ENCODE measurements at regions not wholly inside any gene's neighbourhood (a gene's known extent, or its start where the extent isn't known, plus 50 kb on each side); places are given as distances from the start of the nearest gene placed in this dataset.

- H3K4me3 ChIP-seq (ENCODE audit: low read depth, low read length) = no peak overlapping the region
- no peak overlapping the region for H3K9ac ChIP-seq
- H3K27ac ChIP-seq = no peak overlapping the region
- H3K4me1 ChIP-seq = no peaks in the 10 kb centered on the region
- H3K79me2 ChIP-seq = no peaks in the 10 kb centered on the region
- no peak for TF ChIP-seq CTCF (IDR thresholded peaks at IDR 0.05)
- H3K27me3 ChIP-seq (ENCODE audit: control insufficient read depth, insufficient read depth, low read length) = no peaks in the 10 kb centered on the region
- H3K4me2 ChIP-seq (ENCODE audit: low read length) = no peak overlapping the region
- no peak overlapping the region for H2AFZ ChIP-seq
- H3K36me3 ChIP-seq (ENCODE audit: control insufficient read depth, insufficient read depth, low read length) = no peaks in the 10 kb centered on the region
- H3K9me3 ChIP-seq (ENCODE audit: control insufficient read depth, low read length) = no peaks in the 10 kb centered on the region
Measured at GRCh38 chr1:14217384-14217783, 381.1 kb upstream of the KAZN start.

GRCh38 chr1:14220324-14220723 lies 378.2 kb upstream of the KAZN start:
- no peaks in the 10 kb centered on the region for H3K36me3 ChIP-seq (ENCODE audit: control insufficient read depth, insufficient read depth, low read length)
- H3K27me3 ChIP-seq (ENCODE audit: control insufficient read depth, insufficient read depth, low read length) = no peaks in the 10 kb centered on the region
- no peak for TF ChIP-seq CTCF (IDR thresholded peaks at IDR 0.05)
- no peaks in the 10 kb centered on the region for H3K9me3 ChIP-seq (ENCODE audit: control insufficient read depth, low read length)
- H2AFZ ChIP-seq = no peak overlapping the region
- no peak overlapping the region for H3K9ac ChIP-seq
- H3K4me2 ChIP-seq (ENCODE audit: low read length) = no peak overlapping the region
- no peak overlapping the region for H3K27ac ChIP-seq
- H3K4me1 ChIP-seq = no peaks in the 10 kb centered on the region
- H3K79me2 ChIP-seq = no peaks in the 10 kb centered on the region
- no peak overlapping the region for H3K4me3 ChIP-seq (ENCODE audit: low read depth, low read length)

GRCh38 chr1:14220811-14221210 lies 377.7 kb upstream of the KAZN start:
- H3K4me1 ChIP-seq = no peaks in the 10 kb centered on the region
- H3K27me3 ChIP-seq (ENCODE audit: control insufficient read depth, insufficient read depth, low read length) = no peaks in the 10 kb centered on the region
- H3K27ac ChIP-seq = no peak overlapping the region
- TF ChIP-seq CTCF (IDR thresholded peaks at IDR 0.05) = no peak
- no peak overlapping the region for H3K4me3 ChIP-seq (ENCODE audit: low read depth, low read length)
- H3K36me3 ChIP-seq (ENCODE audit: control insufficient read depth, insufficient read depth, low read length) = no peaks in the 10 kb centered on the region
- H3K9me3 ChIP-seq (ENCODE audit: control insufficient read depth, low read length) = no peaks in the 10 kb centered on the region
- no peak overlapping the region for H2AFZ ChIP-seq
- no peaks in the 10 kb centered on the region for H3K79me2 ChIP-seq
- H3K4me2 ChIP-seq (ENCODE audit: low read length) = no peak overlapping the region
- H3K9ac ChIP-seq = no peak overlapping the region

- no peaks in the 10 kb centered on the region for H3K27me3 ChIP-seq (ENCODE audit: control insufficient read depth, insufficient read depth, low read length)
- no peaks in the 10 kb centered on the region for H3K9me3 ChIP-seq (ENCODE audit: control insufficient read depth, low read length)
- H2AFZ ChIP-seq = no peak overlapping the region
- H3K4me1 ChIP-seq = no peaks in the 10 kb centered on the region
- H3K9ac ChIP-seq = no peak overlapping the region
- no peaks in the 10 kb centered on the region for H3K79me2 ChIP-seq
- H3K36me3 ChIP-seq (ENCODE audit: control insufficient read depth, insufficient read depth, low read length) = no peaks in the 10 kb centered on the region
- no peak overlapping the region for H3K27ac ChIP-seq
- H3K4me2 ChIP-seq (ENCODE audit: low read length) = no peak overlapping the region
- no peak for TF ChIP-seq CTCF (IDR thresholded peaks at IDR 0.05)
- no peak overlapping the region for H3K4me3 ChIP-seq (ENCODE audit: low read depth, low read length)
Measured at GRCh38 chr1:14222086-14222485, 376.4 kb upstream of the KAZN start.

GRCh38 chr1:14228677-14229076 lies 369.8 kb upstream of the KAZN start:
- H3K27ac ChIP-seq = no peak overlapping the region
- no peaks in the 10 kb centered on the region for H3K4me1 ChIP-seq
- H3K79me2 ChIP-seq = no peaks in the 10 kb centered on the region
- no peak for TF ChIP-seq CTCF (IDR thresholded peaks at IDR 0.05)
- no peaks in the 10 kb centered on the region for H3K36me3 ChIP-seq (ENCODE audit: control insufficient read depth, insufficient read depth, low read length)
- no peaks in the 10 kb centered on the region for H3K27me3 ChIP-seq (ENCODE audit: control insufficient read depth, insufficient read depth, low read length)
- no peak overlapping the region for H3K9ac ChIP-seq
- H3K4me2 ChIP-seq (ENCODE audit: low read length) = no peak overlapping the region
- H3K4me3 ChIP-seq (ENCODE audit: low read depth, low read length) = no peak overlapping the region
- no peak overlapping the region for H2AFZ ChIP-seq
- no peaks in the 10 kb centered on the region for H3K9me3 ChIP-seq (ENCODE audit: control insufficient read depth, low read length)

All from parathyroid adenoma (tissue), 2 donors.